Right lobe of liver (tissue), 6 donors: ENCODE measurements at regions not wholly inside any gene's neighbourhood (a gene's known extent, or its start where the extent isn't known, plus 50 kb on each side); places are given as distances from the start of the nearest gene placed in this dataset.

Experiments used
- ATAC-seq, 4 donors: fragments of 200-7000 bp; cut with Tn5 transposase; one replicate each; pipeline ENCODE4 v1.9.1; 2020; ENCODE audit warnings: mild to moderate bottlenecking in 4 of 4, moderate library complexity in 4 of 4
- DNase-seq, 3 donors: peaks; one replicate each; pipeline ENCODE4 v3.0.0-alpha.2; 2020
- H3K27ac ChIP-seq, 3 donors: fragments of 200-600 bp; one replicate each; pipeline ENCODE4 v1.8.0; 2022
- H3K27me3 ChIP-seq, 2 donors: fragments of 200-600 bp; one replicate each; pipeline ENCODE4 v1.8.0; 2022
- H3K36me3 ChIP-seq, 4 donors: fragments of 200-600 bp; sonication (generic) in 1 of 4; one replicate each; pipeline versions ENCODE4 v1.5.1 to v1.8.0; 2017 to 2022; ENCODE audit warnings: control low read depth in 1 of 4
- H3K4me1 ChIP-seq, 4 donors: fragments of 200-600 bp; sonication (generic) in 1 of 4; one replicate each; pipeline versions ENCODE4 v1.5.1 to v1.8.0; 2017 to 2022; ENCODE audit warnings: control low read depth in 1 of 4
- H3K4me3 ChIP-seq, 3 donors: fragments of 200-600 bp; one replicate each; pipeline ENCODE4 v1.8.0; 2022
- H3K9me3 ChIP-seq, 4 donors: fragments of 200-600 bp; sonication (generic) in 1 of 4; one replicate each; pipeline versions ENCODE4 v1.5.1 to v1.8.0; 2017 to 2022; ENCODE audit warnings: control low read depth in 1 of 4
- POLR2A ChIP-seq: fragments of 450-650 bp; IDR thresholded peaks from one replicate; pipeline ENCODE4 v1.6.1; 2017; ENCODE audit warnings: antibody characterized with exemption, mild to moderate bottlenecking
- WGBS: methylation state at CpG from one replicate; pipeline ENCODE4 v1.1.6; 2018; ENCODE audit warnings: low coverage, low lambda C conversion rate; ENCODE audit not compliant: insufficient coverage; ENCODE audit errors: missing lambda C conversion rate; 5-methylcytosine and 5-hydroxymethylcytosine counted together
- intact Hi-C, 2 donors: fragments of 100-400 bp; cut with DNase I; formaldehyde crosslinking; loops; one replicate each; pipeline versions ENCODE4 v1.11.2 to v1.14.1; 2022
- TF ChIP-seq, protein P1 (sequence below), 4 donors: fragments of 200-600 bp in 3 of 4; fragments of 450-650 bp in 1 of 4; IDR thresholded peaks; one replicate each; pipeline versions ENCODE4 v1.5.1 to v1.8.0; 2016 to 2022; ENCODE audit warnings: antibody characterized with exemption in 4 of 4, mild to moderate bottlenecking in 2 of 4
- donor health status: DM: no; HTN: yes; CAD: no.
- donor health status: DM: no; HTN: no; CAD: no.
- donor health status: DM: no; HTN: no; CAD: no.
- donor health status: DM: no; HTN: yes; CAD: no.
- donor health status: DM: no; HTN: yes; CAD: no.

DNA sequence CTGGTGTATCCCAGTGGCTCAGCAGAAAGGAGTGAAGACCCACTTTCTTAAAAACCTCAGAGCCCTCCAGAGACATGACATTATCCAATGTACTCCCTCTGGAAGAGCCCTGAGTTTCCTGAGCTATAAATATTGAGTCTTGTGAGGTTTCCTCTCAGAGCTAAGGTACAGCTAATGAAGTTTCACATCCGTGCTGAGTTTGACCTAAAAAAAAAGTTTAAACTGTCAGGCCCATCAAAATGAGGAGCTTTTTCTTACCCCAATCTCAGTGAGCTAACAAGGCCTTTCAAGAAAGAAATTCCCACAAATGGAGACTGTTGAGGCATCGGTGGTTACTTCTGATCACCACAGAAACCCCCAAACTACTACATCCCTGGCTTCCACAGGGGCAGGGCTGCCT is 65.4 kb upstream of the ST8SIA3 start:
- no peak for TF ChIP-seq POLR2A
- Histone ChIP-seq H3K4me1 (no peaks in the 10 kb centered on the region), H3K9me3 (no peaks in the 10 kb centered on the region), H3K36me3 (no peaks in the 10 kb centered on the region), H3K27ac (no peak overlapping the region), H3K4me3 (no peak overlapping the region), H3K27me3 (no peaks in the 10 kb centered on the region)
- DNase-seq (no peak), ATAC-seq (no peak)
- intact Hi-C loops, result no loop called here
- WGBS, result 81% methylated on average over 2 of the region's 2 CpGs

DNA sequence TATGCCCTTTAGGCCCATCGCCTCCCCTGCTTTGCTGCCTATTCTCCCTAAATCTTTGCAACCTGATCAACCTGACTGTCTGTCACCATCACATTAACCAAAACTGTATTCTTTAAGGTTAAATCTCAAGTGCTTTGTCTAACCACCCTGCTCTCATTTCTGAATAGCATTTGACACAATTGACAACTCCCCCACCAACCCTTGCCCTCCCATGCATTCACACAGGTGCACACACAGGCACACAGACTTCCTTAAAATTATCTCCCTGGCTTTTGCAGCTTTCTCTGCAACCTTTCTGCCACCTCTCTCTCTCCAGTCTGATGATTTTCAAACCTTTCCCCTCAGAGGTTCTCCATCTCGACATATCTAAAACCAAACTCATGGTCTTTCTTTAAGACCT is 64.6 kb upstream of the ST8SIA3 start:
- H3K27me3 ChIP-seq, result no peaks in the 10 kb centered on the region
- TF ChIP-seq, protein P1, sequence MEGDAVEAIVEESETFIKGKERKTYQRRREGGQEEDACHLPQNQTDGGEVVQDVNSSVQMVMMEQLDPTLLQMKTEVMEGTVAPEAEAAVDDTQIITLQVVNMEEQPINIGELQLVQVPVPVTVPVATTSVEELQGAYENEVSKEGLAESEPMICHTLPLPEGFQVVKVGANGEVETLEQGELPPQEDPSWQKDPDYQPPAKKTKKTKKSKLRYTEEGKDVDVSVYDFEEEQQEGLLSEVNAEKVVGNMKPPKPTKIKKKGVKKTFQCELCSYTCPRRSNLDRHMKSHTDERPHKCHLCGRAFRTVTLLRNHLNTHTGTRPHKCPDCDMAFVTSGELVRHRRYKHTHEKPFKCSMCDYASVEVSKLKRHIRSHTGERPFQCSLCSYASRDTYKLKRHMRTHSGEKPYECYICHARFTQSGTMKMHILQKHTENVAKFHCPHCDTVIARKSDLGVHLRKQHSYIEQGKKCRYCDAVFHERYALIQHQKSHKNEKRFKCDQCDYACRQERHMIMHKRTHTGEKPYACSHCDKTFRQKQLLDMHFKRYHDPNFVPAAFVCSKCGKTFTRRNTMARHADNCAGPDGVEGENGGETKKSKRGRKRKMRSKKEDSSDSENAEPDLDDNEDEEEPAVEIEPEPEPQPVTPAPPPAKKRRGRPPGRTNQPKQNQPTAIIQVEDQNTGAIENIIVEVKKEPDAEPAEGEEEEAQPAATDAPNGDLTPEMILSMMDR (IDR thresholded peaks at IDR 0.05), result no peak
- no peak for TF ChIP-seq POLR2A
- intact Hi-C loops, result no loop called here
- no peak overlapping the region for H3K4me3 ChIP-seq
- ATAC-seq (no peak), DNase-seq (no peak)
- no peaks in the 10 kb centered on the region for H3K9me3 ChIP-seq
- 95% methylated on average over 2 of the region's 2 CpGs for WGBS
- no peaks in the 10 kb centered on the region for H3K36me3 ChIP-seq
- H3K4me1 ChIP-seq, result no peaks in the 10 kb centered on the region
- H3K27ac ChIP-seq, result no peak overlapping the region

DNA sequence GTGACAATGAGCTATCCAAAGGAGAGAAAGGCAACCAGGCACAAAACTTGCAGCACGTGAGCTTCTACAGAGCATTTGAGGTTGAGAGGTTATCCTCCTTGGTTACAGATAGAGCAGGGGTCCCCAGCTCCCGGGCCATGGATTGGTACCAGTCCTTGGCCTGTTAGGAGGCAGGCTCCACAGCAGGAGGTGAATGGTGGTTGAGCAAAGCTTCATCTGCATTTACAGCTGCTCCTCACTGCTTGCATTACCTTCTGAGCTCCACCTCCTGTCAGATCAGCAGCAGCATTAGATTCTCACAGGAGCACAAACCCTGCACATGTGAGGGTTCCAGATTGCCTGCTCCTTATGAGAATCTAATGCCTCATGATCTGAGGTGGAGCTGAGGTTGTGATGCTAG is 57.8 kb upstream of the ST8SIA3 start:
- Histone ChIP-seq H3K4me1 (no peaks in the 10 kb centered on the region), H3K4me3 (no peak overlapping the region), H3K27ac (no peak overlapping the region), H3K9me3 (no peaks in the 10 kb centered on the region), H3K27me3 (no peaks in the 10 kb centered on the region), H3K36me3 (no peaks in the 10 kb centered on the region)
- intact Hi-C loops, result no loop called here
- DNase-seq, result no peak
- no peak for TF ChIP-seq POLR2A
- TF ChIP-seq, protein P1 (IDR thresholded peaks at IDR 0.05), result no peak
- WGBS, result 50% methylated on average over 1 of the region's 2 CpGs
- ATAC-seq, result no peak

DNA sequence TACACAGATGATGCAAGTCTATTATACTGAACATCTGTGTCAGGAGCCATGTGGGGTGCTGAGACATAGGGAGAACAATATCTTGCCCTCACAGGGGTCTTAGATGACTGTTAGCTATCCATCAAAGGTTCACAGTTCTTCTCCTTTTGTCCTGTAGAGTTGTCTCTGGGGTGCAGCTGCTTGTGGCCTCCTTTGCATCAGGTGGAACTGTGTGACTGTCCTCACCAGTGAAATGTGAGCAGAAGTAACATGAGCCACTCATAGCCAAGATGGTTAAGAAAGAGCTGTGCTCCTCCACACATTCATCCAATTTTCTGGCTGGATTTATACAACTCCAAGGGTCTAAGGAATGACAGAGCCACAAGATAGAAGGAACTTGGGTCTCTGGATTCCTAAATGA is 56.0 kb upstream of the ST8SIA3 start:
- Histone ChIP-seq H3K4me3 (no peak overlapping the region), H3K27ac (no peak overlapping the region), H3K9me3 (no peaks in the 10 kb centered on the region), H3K4me1 (no peaks in the 10 kb centered on the region), H3K36me3 (no peaks in the 10 kb centered on the region), H3K27me3 (no peaks in the 10 kb centered on the region)
- no peak for TF ChIP-seq POLR2A
- TF ChIP-seq, protein P1 (IDR thresholded peaks at IDR 0.05), result no peak
- no peak for DNase-seq
- no peak for ATAC-seq
- intact Hi-C loops, result no loop called here

DNA sequence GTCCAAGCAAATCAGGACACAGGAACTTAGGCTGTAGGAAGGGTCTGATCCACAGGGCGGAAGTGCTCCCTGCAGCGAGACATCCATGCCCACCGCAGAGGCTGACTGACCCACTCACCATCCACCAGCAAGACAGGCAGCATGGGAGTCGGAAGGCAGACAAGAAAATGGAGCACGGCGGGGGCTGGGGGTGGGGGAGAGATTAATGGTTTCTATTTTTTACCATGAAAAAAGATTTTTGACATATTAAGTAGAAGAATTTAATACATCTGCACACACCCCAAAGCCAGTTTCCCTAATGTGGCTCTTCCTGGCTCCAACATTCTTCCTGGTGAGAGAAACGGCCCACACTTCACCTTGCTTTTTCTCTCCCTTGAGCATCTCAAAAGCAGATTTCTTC is 55.1 kb upstream of the ST8SIA3 start:
- no peak for TF ChIP-seq POLR2A
- TF ChIP-seq, protein P1 (IDR thresholded peaks at IDR 0.05), result no peak
- intact Hi-C loops, result no loop called here
- Histone ChIP-seq H3K27ac (no peak overlapping the region), H3K4me1 (no peaks in the 10 kb centered on the region), H3K4me3 (no peak overlapping the region), H3K27me3 (no peaks in the 10 kb centered on the region), H3K9me3 (no peaks in the 10 kb centered on the region), H3K36me3 (no peaks in the 10 kb centered on the region)
- 80% methylated on average over 4 of the region's 7 CpGs for WGBS
- ATAC-seq (no peak), DNase-seq (no peak)
